Lower leg skin (tissue), 3 donors: ENCODE measurements at regions not wholly inside any gene's neighbourhood (a gene's known extent, or its start where the extent isn't known, plus 50 kb on each side); places are given as distances from the start of the nearest gene placed in this dataset.

Source experiments
- CTCF ChIP-seq, 3 donors: fragments of 450-650 bp; IDR thresholded peaks; one replicate each; pipeline ENCODE4 v1.5.1; 2016; ENCODE audit warnings: antibody characterized with exemption in 3 of 3, mild to moderate bottlenecking in 3 of 3, moderate library complexity in 2 of 3
- POLR2A ChIP-seq, 2 donors: fragments of 450-650 bp; IDR thresholded peaks; one replicate each; pipeline ENCODE4 v1.6.1; 2016 to 2017; ENCODE audit warnings: antibody characterized with exemption in 2 of 2, mild to moderate bottlenecking in 1 of 2, moderate library complexity in 1 of 2

DNA sequence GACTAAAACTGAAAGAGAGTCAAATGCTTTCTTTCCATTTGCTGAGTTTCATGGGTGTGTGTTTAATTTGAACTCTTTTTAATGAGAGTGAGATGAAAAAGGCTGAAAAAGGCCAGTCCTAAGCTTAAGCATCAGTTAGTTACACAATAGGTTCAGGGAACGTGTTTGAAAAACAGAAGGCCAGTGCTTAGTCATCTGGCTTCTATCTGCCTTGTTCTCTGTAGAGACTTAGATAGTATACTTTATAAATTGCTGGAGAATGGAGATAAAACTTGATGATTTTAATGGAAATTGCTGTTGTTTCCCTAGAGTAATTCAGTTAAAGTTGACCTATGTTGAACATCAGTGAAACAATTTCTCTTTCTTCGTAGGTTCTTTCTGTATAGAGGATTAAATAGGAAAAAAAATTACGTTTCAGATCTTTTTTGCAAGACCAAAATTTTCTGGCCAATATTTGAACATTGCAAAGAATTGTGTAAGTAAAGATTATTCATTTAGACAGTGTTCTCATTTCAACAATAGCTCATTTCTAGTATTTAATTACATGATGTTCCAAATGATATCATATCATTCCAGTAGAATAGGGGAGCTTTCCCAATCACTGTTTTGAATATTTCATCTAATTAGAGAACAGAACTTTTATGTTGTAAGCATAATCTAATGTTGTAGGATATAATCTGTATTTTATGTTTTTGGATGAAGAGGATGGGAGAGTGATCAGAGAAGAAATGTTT is 1088.8 kb downstream of the ADGRL3 start:
- TF ChIP-seq POLR2A (IDR thresholded peaks at IDR 0.05) (no peak), CTCF (IDR thresholded peaks at IDR 0.05) (no peak)
